HepG2 (cell line): ENCODE measurements at regions not wholly inside any gene's neighbourhood (a gene's known extent, or its start where the extent isn't known, plus 50 kb on each side); places are given as distances from the start of the nearest gene placed in this dataset.

Experiments
- CEBPB ChIP-seq: IDR thresholded peaks from 2 replicates; pipeline ENCODE4 v1.6.1; 2011; ENCODE audit warnings: low read depth, low read length, improper control_type of control experiment, borderline replicate concordance
- FOXA1 ChIP-seq, 2 experiments: fragments of 450-650 bp in 1 of 2; sonication (generic) in 1 of 2; formaldehyde crosslinking in 1 of 2; IDR thresholded peaks; 2 replicates each; pipeline versions ENCODE4 v1.4.0 to v1.6.1; 2016 to 2020; ENCODE audit warnings: missing genetic modification reagents in 1 of 2
- POLR2A ChIP-seq, 2 experiments: IDR thresholded peaks; 2 replicates each; pipeline ENCODE4 v1.6.1; 2011; ENCODE audit warnings: low read depth in 2 of 2, low read length in 2 of 2, mild to moderate bottlenecking in 1 of 2, moderate library complexity in 1 of 2; ENCODE audit not compliant: insufficient read depth in 1 of 2
- RAD21 ChIP-seq: fragments of 450-650 bp; formaldehyde crosslinking; IDR thresholded peaks from 2 replicates; pipeline ENCODE4 v1.5.0; 2020; ENCODE audit warnings: mild to moderate bottlenecking
- SUZ12 ChIP-seq: fragments of 150-350 bp; IDR thresholded peaks from 2 replicates; pipeline ENCODE4 v1.6.1; 2014; ENCODE audit warnings: low read depth, low read length
- TCF7 ChIP-seq: sonication (generic); IDR thresholded peaks from 2 replicates; pipeline ENCODE4 v1.6.1; 2016; ENCODE audit warnings: antibody characterized with exemption, low read depth
- ZBTB8A ChIP-seq: sonication (generic); formaldehyde crosslinking; IDR thresholded peaks from 2 replicates; pipeline ENCODE4 v1.4.0; 2020; ENCODE audit warnings: mild to moderate bottlenecking, low read depth, missing genetic modification reagents, borderline replicate concordance
- ZNF207 ChIP-seq: fragments of 450-650 bp; IDR thresholded peaks from 2 replicates; pipeline ENCODE4 v1.6.1; 2016; ENCODE audit warnings: antibody characterized with exemption, borderline replicate concordance
- ZNF30 ChIP-seq: sonication (generic); formaldehyde crosslinking; IDR thresholded peaks from 2 replicates; pipeline ENCODE4 v1.5.0; 2020; ENCODE audit warnings: mild to moderate bottlenecking, missing genetic modification reagents
- ZNF557 ChIP-seq: sonication (generic); formaldehyde crosslinking; IDR thresholded peaks from 2 replicates; pipeline ENCODE4 v1.4.0; 2020; ENCODE audit warnings: missing genetic modification reagents
- ZNF772 ChIP-seq: sonication (generic); formaldehyde crosslinking; IDR thresholded peaks from 2 replicates; pipeline ENCODE4 v1.5.0; 2020; ENCODE audit warnings: mild to moderate bottlenecking, missing genetic modification reagents
- TF ChIP-seq, protein P1 (sequence below): sonication (generic); formaldehyde crosslinking; IDR thresholded peaks from 2 replicates; pipeline ENCODE4 v1.4.0; 2020; ENCODE audit warnings: missing genetic modification reagents
- TF ChIP-seq, protein P2 (sequence below): sonication (generic); formaldehyde crosslinking; IDR thresholded peaks from 2 replicates; pipeline ENCODE4 v1.5.0; 2020; ENCODE audit warnings: mild to moderate bottlenecking, missing genetic modification reagents, moderate library complexity

DNA sequence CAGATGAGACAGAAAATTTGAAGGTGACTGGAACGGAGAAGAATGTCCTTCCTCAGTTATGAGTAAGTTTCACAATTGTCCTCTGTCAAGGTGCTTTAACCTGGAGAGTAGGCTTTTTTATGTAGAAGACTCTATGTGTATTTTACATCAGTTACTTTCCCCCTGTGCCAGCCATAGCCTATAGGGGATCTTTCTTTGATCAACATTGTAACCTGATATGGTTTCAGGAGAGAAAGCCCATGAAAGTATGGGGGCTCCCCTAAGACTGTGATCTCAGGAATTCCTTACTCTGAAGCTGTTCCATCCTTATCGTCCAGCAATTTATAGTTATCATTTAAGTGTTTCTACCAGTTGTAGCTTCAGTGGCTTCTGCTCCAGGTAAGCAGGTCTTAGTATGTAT, 1076.3 kb upstream of the EPHA6 start:
- TF ChIP-seq CEBPB = no peak
- TF ChIP-seq, protein P1, sequence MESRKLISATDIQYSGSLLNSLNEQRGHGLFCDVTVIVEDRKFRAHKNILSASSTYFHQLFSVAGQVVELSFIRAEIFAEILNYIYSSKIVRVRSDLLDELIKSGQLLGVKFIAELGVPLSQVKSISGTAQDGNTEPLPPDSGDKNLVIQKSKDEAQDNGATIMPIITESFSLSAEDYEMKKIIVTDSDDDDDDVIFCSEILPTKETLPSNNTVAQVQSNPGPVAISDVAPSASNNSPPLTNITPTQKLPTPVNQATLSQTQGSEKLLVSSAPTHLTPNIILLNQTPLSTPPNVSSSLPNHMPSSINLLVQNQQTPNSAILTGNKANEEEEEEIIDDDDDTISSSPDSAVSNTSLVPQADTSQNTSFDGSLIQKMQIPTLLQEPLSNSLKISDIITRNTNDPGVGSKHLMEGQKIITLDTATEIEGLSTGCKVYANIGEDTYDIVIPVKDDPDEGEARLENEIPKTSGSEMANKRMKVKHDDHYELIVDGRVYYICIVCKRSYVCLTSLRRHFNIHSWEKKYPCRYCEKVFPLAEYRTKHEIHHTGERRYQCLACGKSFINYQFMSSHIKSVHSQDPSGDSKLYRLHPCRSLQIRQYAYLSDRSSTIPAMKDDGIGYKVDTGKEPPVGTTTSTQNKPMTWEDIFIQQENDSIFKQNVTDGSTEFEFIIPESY (CRISPR knock-in tag) = no peak
- TF ChIP-seq FOXA1 (IDR thresholded peaks at IDR 0.05) = no peak
- no peak for TF ChIP-seq FOXA1 (CRISPR knock-in tag; IDR thresholded peaks at IDR 0.05)
- no peak for TF ChIP-seq ZBTB8A
- no peak for TF ChIP-seq RAD21
- TF ChIP-seq ZNF772 (CRISPR knock-in tag) = no peak
- TF ChIP-seq SUZ12 = no peak
- TF ChIP-seq ZNF207 = no peak
- TF ChIP-seq, protein P2, sequence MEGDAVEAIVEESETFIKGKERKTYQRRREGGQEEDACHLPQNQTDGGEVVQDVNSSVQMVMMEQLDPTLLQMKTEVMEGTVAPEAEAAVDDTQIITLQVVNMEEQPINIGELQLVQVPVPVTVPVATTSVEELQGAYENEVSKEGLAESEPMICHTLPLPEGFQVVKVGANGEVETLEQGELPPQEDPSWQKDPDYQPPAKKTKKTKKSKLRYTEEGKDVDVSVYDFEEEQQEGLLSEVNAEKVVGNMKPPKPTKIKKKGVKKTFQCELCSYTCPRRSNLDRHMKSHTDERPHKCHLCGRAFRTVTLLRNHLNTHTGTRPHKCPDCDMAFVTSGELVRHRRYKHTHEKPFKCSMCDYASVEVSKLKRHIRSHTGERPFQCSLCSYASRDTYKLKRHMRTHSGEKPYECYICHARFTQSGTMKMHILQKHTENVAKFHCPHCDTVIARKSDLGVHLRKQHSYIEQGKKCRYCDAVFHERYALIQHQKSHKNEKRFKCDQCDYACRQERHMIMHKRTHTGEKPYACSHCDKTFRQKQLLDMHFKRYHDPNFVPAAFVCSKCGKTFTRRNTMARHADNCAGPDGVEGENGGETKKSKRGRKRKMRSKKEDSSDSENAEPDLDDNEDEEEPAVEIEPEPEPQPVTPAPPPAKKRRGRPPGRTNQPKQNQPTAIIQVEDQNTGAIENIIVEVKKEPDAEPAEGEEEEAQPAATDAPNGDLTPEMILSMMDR (CRISPR knock-in tag) = no peak
- no peak for TF ChIP-seq ZNF557
- no peak for TF ChIP-seq TCF7
- no peak for TF ChIP-seq ZNF30 (CRISPR knock-in tag)
- no peak for TF ChIP-seq POLR2A (IDR thresholded peaks at IDR 0.05; ENCODE audit: insufficient read depth in 1 of 2, low read depth in 2 of 2, low read length in 2 of 2)
